PC-9 (cell line): ENCODE measurements at regions not wholly inside any gene's neighbourhood (a gene's known extent, or its start where the extent isn't known, plus 50 kb on each side); places are given as distances from the start of the nearest gene placed in this dataset.
A peak's percentile ranks its signal among the peaks of the same experiment; 100 is the strongest.

ENCODE experiments used
- BruUV-seq: library from RNA; stranded (reverse); fragments of 400-500 nt; replicated peaks from 2 replicates; lab custom pipeline; 2021; lab: Mats Ljungman, UMichigan
- CTCF ChIA-PET: fragments of 300-600 bp; sonication (Branson Sonifier 250); formaldehyde crosslinking; loops from one replicate; lab custom pipeline; 2022; ENCODE audit warnings: antibody characterized with exemption; lab: Charles Lee
- POLR2A ChIA-PET: fragments of 300-600 bp; sonication (Branson Sonifier 250); formaldehyde crosslinking; loops from one replicate; lab custom pipeline; 2022; ENCODE audit warnings: antibody characterized with exemption; ENCODE audit not compliant: unreplicated experiment; lab: Charles Lee
- DNase-seq, 2 experiments: peaks; one replicate each; pipeline versions ENCODE4 v3.0.0 to v3.0.0-alpha.2; 2015 to 2022; ENCODE audit warnings: mixed read lengths in 1 of 2
- H2AFZ ChIP-seq: fragments of 200-600 bp; sonication (generic); 2 replicates; pipeline ENCODE4 v1.8.1; 2017; ENCODE audit warnings: antibody characterized with exemption
- H3F3A ChIP-seq: fragments of 200-600 bp; sonication (generic); 2 replicates; pipeline ENCODE4 v1.8.1; 2017; ENCODE audit warnings: antibody characterized with exemption, mild to moderate bottlenecking, low read depth; ENCODE audit not compliant: insufficient read depth
- H3K27ac ChIP-seq: fragments of 200-600 bp; sonication (generic); 2 replicates; pipeline ENCODE4 v1.6.1; 2016; ENCODE audit warnings: mixed run types
- H3K27me3 ChIP-seq: fragments of 200-600 bp; sonication (generic); 2 replicates; pipeline ENCODE4 v1.6.1; 2016; ENCODE audit warnings: low read depth, mixed run types; ENCODE audit not compliant: insufficient read depth
- H3K36me3 ChIP-seq: fragments of 200-600 bp; sonication (generic); 2 replicates; pipeline ENCODE4 v1.6.1; 2016; ENCODE audit warnings: low read depth, mixed run types
- H3K4me1 ChIP-seq: fragments of 200-600 bp; sonication (generic); replicated peaks from 2 replicates; pipeline ENCODE4 v1.6.1; 2016; ENCODE audit warnings: mixed run types; ENCODE audit not compliant: insufficient read depth
- H3K4me2 ChIP-seq: fragments of 200-600 bp; sonication (generic); 2 replicates; pipeline ENCODE4 v1.6.1; 2017; ENCODE audit warnings: mixed run types
- H3K4me3 ChIP-seq: fragments of 200-600 bp; sonication (generic); 2 replicates; pipeline ENCODE4 v1.6.1; 2016; ENCODE audit warnings: mixed run types
- H3K79me2 ChIP-seq: fragments of 200-600 bp; sonication (generic); 2 replicates; pipeline ENCODE4 v1.6.1; 2017; ENCODE audit warnings: low read depth, mixed run types
- H3K9me2 ChIP-seq: fragments of 200-600 bp; sonication (generic); 2 replicates; pipeline ENCODE4 v1.8.1; 2017; ENCODE audit warnings: mild to moderate bottlenecking; ENCODE audit not compliant: insufficient read depth
- H3K9me3 ChIP-seq: fragments of 200-600 bp; sonication (generic); 2 replicates; pipeline ENCODE4 v1.8.1; 2016; ENCODE audit warnings: low read depth; ENCODE audit not compliant: insufficient read depth
- H4K20me1 ChIP-seq: fragments of 200-600 bp; sonication (generic); 2 replicates; pipeline ENCODE4 v1.8.1; 2017; ENCODE audit not compliant: insufficient read depth
- CTCF ChIP-seq: fragments of 200-600 bp; sonication (generic); conservative IDR thresholded peaks from 2 replicates; pipeline ENCODE4 v1.6.1; 2017; ENCODE audit warnings: mixed run types, antibody characterized with exemption, mild to moderate bottlenecking, moderate library complexity
- EZH2 ChIP-seq: fragments of 200-600 bp; sonication (generic); IDR thresholded peaks from 2 replicates; pipeline ENCODE4 v1.8.0; 2017; ENCODE audit warnings: antibody characterized with exemption, low read depth
- intact Hi-C: fragments of 100-400 bp; cut with micrococcal nuclease; formaldehyde crosslinking; loops from one replicate; pipeline ENCODE4 v1.10.0; 2022; ENCODE audit not compliant: unreplicated experiment

- H3F3A ChIP-seq: peaks cover 24% of the 10 kb centered on the region
- no peak overlapping the region; the same call in 1 of the 2 replicates for H2AFZ ChIP-seq
- intact Hi-C loops: loop anchor here (2.0 kb wide), 1 partner anchor 43 kb away; no protein-coding TSS in a partner anchor
- H3K9me2 ChIP-seq: no peaks in the 10 kb centered on the region
- CTCF ChIA-PET: no interaction called here
- H4K20me1 ChIP-seq: no peaks in the 10 kb centered on the region
- H3K4me2 ChIP-seq: peak overlapping the region; percentile 47
- peaks cover 32% of the 10 kb centered on the region for H3K4me1 ChIP-seq
- no peaks in the 10 kb centered on the region for H3K36me3 ChIP-seq
- H3K27ac ChIP-seq: peak overlapping the region; percentile 44
- no peaks in the 10 kb centered on the region for H3K27me3 ChIP-seq
- H3K79me2 ChIP-seq: no peaks in the 10 kb centered on the region
- 0 out of 2 replicates have a peak overlapping the region, but pooled peaks have one; percentile 2 for H3K4me3 ChIP-seq
- POLR2A ChIA-PET: interaction anchor here (0.6 to 0.9 kb wide), 3 partner anchors 40 to 322 kb away, joined by 3 to 5 read pairs (median 4); partner anchors contain the start of gene CUL3
- TF ChIP-seq CTCF (no peak), EZH2 (no peak)
- peaks cover 6% of the 10 kb centered on the region; the same call in 1 of the 2 replicates for H3K9me3 ChIP-seq
- no TSS peak for BruUV-seq
- peak; percentile 32 to 76 for DNase-seq
These were observed 138.3 kb downstream of the FAM124B start for GRCh38 chr2:224263571-224264043.

- intact Hi-C loops: no loop called here
- BruUV-seq: no TSS peak
- CTCF ChIA-PET: no interaction called here
- Histone ChIP-seq H3K36me3 (no peaks in the 10 kb centered on the region), H3K4me3 (no peak overlapping the region), H3K27ac (no peak overlapping the region), H3K9me3 (peaks cover 6% of the 10 kb centered on the region; the same call in 1 of the 2 replicates), H3K27me3 (no peaks in the 10 kb centered on the region), H3F3A (peaks cover 18% of the 10 kb centered on the region), H4K20me1 (no peaks in the 10 kb centered on the region), H3K4me2 (no peak overlapping the region), H2AFZ (no peak overlapping the region), H3K9me2 (no peaks in the 10 kb centered on the region), H3K4me1 (peaks cover 23% of the 10 kb centered on the region), H3K79me2 (no peaks in the 10 kb centered on the region)
- POLR2A ChIA-PET: no interaction called here
- TF ChIP-seq CTCF: no peak
- no peak for TF ChIP-seq EZH2
- no peak for DNase-seq
These were observed 140.6 kb downstream of the FAM124B start for GRCh38 chr2:224261326-224261725.

GRCh38 chr2:224260372-224261020 lies 141.4 kb downstream of the FAM124B start:
- ChIA-PET POLR2A (no interaction called here), CTCF (no interaction called here)
- no TSS peak for BruUV-seq
- no peaks in the 10 kb centered on the region for H4K20me1 ChIP-seq
- no peak overlapping the region for H3K27ac ChIP-seq
- no peaks in the 10 kb centered on the region for H3K79me2 ChIP-seq
- H3K4me1 ChIP-seq: peaks cover 23% of the 10 kb centered on the region
- no peak for DNase-seq
- no peak overlapping the region for H3K4me3 ChIP-seq
- no peak for TF ChIP-seq CTCF
- no peak for TF ChIP-seq EZH2
- H3K9me3 ChIP-seq: peaks cover 3% of the 10 kb centered on the region; the same call in 1 of the 2 replicates
- no peaks in the 10 kb centered on the region for H3K9me2 ChIP-seq
- no peak overlapping the region for H2AFZ ChIP-seq
- no peaks in the 10 kb centered on the region for H3K27me3 ChIP-seq
- no peaks in the 10 kb centered on the region for H3K36me3 ChIP-seq
- H3K4me2 ChIP-seq: no peak overlapping the region
- intact Hi-C loops: no loop called here
- H3F3A ChIP-seq: peaks cover 18% of the 10 kb centered on the region
